HepG2 (cell line): ENCODE measurements at regions not wholly inside any gene's neighbourhood (a gene's known extent, or its start where the extent isn't known, plus 50 kb on each side); places are given as distances from the start of the nearest gene placed in this dataset.

Experiments used
- ATAC-seq: fragments of 200-7000 bp; cut with Tn5 transposase; 3 replicates; pipeline ENCODE4 v1.9.1; 2020; ENCODE audit warnings: mild to moderate bottlenecking, moderate library complexity
- BruUV-seq: library from RNA; stranded (reverse); fragments of 400-500 nt; replicated peaks from 2 replicates; lab custom pipeline; 2021; lab: Mats Ljungman, UMichigan
- CTCF ChIA-PET: fragments of 300-600 bp; formaldehyde crosslinking; extraction: SDS; loops from one replicate; lab custom pipeline; 2021; ENCODE audit warnings: low total read pairs, inconsistent platforms, low intra/inter-chr PET ratio; lab: Yijun Ruan, JAX
- POLR2A ChIA-PET: fragments of 350-600 bp; sonication (Branson Sonifier 250); formaldehyde crosslinking; loops from one replicate; lab custom pipeline; 2020; ENCODE audit warnings: antibody characterized with exemption, inconsistent platforms; lab: Yijun Ruan, JAX
- DNase-seq: peaks from one replicate; pipeline ENCODE4 v3.0.0-alpha.2; 2015; ENCODE audit warnings: low spot score
- FAIRE-seq: peaks from 3 replicates; lab custom pipeline; 2011; peaks lifted over from hg19 to GRCh38; lab: Jason Lieb, UNC
- H2AFZ ChIP-seq: one replicate; pipeline ENCODE4 v1.6.1; 2011; ENCODE audit warnings: low read length, inconsistent platforms
- H3K27ac ChIP-seq: fragments of 300-600 bp; 3 replicates; pipeline ENCODE4 v1.8.0; 2011; ENCODE audit warnings: mixed run types, mild to moderate bottlenecking, mixed read lengths, low read length, inconsistent platforms; ENCODE audit not compliant: insufficient read depth; ENCODE audit errors: extremely low read length
- H3K27me3 ChIP-seq, 2 experiments: fragments of 200-600 bp in 1 of 2; 2 replicates in 1 of 2; 3 replicates in 1 of 2; pipeline versions ENCODE4 v1.6.0 to v1.8.0; 2011; ENCODE audit warnings: low read length in 2 of 2, mild to moderate bottlenecking in 2 of 2, moderate library complexity in 2 of 2, inconsistent platforms in 1 of 2; ENCODE audit not compliant: insufficient read depth in 2 of 2, control insufficient read depth in 1 of 2
- H3K36me3 ChIP-seq, 2 experiments: fragments of 200-600 bp in 1 of 2; replicated peaks in 1 of 2; 2 replicates in 1 of 2; 3 replicates in 1 of 2; pipeline versions ENCODE4 v1.5.1 to v1.8.0; 2011; ENCODE audit warnings: low read length in 2 of 2, inconsistent platforms in 1 of 2; ENCODE audit not compliant: insufficient read depth in 2 of 2, control insufficient read depth in 1 of 2
- H3K4me1 ChIP-seq: 2 replicates; pipeline ENCODE4 v1.5.1; 2012; ENCODE audit warnings: low read length, inconsistent platforms; ENCODE audit not compliant: insufficient read depth
- H3K4me2 ChIP-seq: 2 replicates; pipeline ENCODE4 v1.6.0; 2011; ENCODE audit warnings: low read depth, low read length, inconsistent platforms
- H3K4me3 ChIP-seq, 3 experiments: fragments of 200-600 bp in 1 of 3; sonication (generic), shearing (Covaris generic) in 1 of 3; replicated peaks in 1 of 3; 2 replicates each; pipeline ENCODE4 v1.5.1; 2011 to 2016; ENCODE audit warnings: low read length in 3 of 3, inconsistent platforms in 2 of 3, low read depth in 2 of 3, mild to moderate bottlenecking in 2 of 3, control low read depth in 1 of 3, mixed read lengths in 1 of 3; ENCODE audit not compliant: insufficient read depth in 1 of 3
- H3K79me2 ChIP-seq: one replicate; pipeline ENCODE4 v1.6.1; 2011; ENCODE audit warnings: low read length, inconsistent platforms; ENCODE audit not compliant: insufficient read depth
- H3K9ac ChIP-seq: 2 replicates; pipeline ENCODE4 v1.6.0; 2011; ENCODE audit warnings: mild to moderate bottlenecking, low read depth, low read length, inconsistent platforms; ENCODE audit not compliant: insufficient read depth
- H3K9me3 ChIP-seq: 2 replicates; pipeline ENCODE4 v1.5.1; 2012; ENCODE audit warnings: mild to moderate bottlenecking, low read length
- H4K20me1 ChIP-seq: 2 replicates; pipeline ENCODE4 v1.6.0; 2011; ENCODE audit warnings: inconsistent platforms, mild to moderate bottlenecking, low read length, moderate library complexity; ENCODE audit not compliant: insufficient read depth
- ASH2L ChIP-seq: fragments of 300-600, 200-600 bp; sonication (generic); IDR thresholded peaks from 2 replicates; pipeline ENCODE4 v1.7.0; 2017; ENCODE audit warnings: low read depth, mild to moderate bottlenecking, moderate library complexity, mixed read lengths, low read length; ENCODE audit not compliant: insufficient read length
- ELF1 ChIP-seq: sonication (generic); formaldehyde crosslinking; IDR thresholded peaks from 2 replicates; pipeline ENCODE4 v1.4.0; 2020; ENCODE audit warnings: missing genetic modification reagents
- HMG20A ChIP-seq: IDR thresholded peaks from 2 replicates; pipeline ENCODE4 v1.6.1; 2016; ENCODE audit warnings: borderline replicate concordance
- NFIC ChIP-seq: IDR thresholded peaks from 2 replicates; pipeline ENCODE4 v1.6.1; 2012; ENCODE audit warnings: mild to moderate bottlenecking, low read length, inconsistent platforms
- SIN3A ChIP-seq: IDR thresholded peaks from 2 replicates; pipeline ENCODE4 v1.6.1; 2011; ENCODE audit warnings: low read depth, mild to moderate bottlenecking, control low read depth, low read length, borderline replicate concordance
- ZNF234 ChIP-seq: sonication (generic); formaldehyde crosslinking; conservative IDR thresholded peaks from 2 replicates; pipeline ENCODE4 v1.5.1; 2020; ENCODE audit warnings: mild to moderate bottlenecking, missing genetic modification reagents
- ZNF574 ChIP-seq: sonication (generic); formaldehyde crosslinking; IDR thresholded peaks from 2 replicates; pipeline ENCODE4 v1.4.0; 2020; ENCODE audit warnings: missing genetic modification reagents
- ZNF577 ChIP-seq: sonication (generic); formaldehyde crosslinking; IDR thresholded peaks from 2 replicates; pipeline ENCODE4 v1.4.0; 2020; ENCODE audit warnings: mild to moderate bottlenecking, low read depth, missing genetic modification reagents, borderline replicate concordance
- ZNF816 ChIP-seq: sonication (generic); formaldehyde crosslinking; IDR thresholded peaks from 2 replicates; pipeline ENCODE4 v1.8.0; 2022; ENCODE audit warnings: missing genetic modification reagents, mild to moderate bottlenecking, borderline replicate concordance
- WGBS: methylation state at CpG from one replicate; pipeline ENCODE4 v1.1.6; 2017; ENCODE audit warnings: low lambda C conversion rate; 5-methylcytosine and 5-hydroxymethylcytosine counted together
- in situ Hi-C: cut with HindIII; loops from 2 replicates; pipeline ENCODE4 v1.10.0; 2017; ENCODE audit warnings: low pct_unique_long_range_greater_than_20kb; ENCODE audit not compliant: extremely low pct_ligation_motif_present
- intact Hi-C: fragments of 100-400 bp; cut with micrococcal nuclease; formaldehyde crosslinking; loops from one replicate; pipeline ENCODE4 v1.10.0; 2022; ENCODE audit not compliant: unreplicated experiment

DNA sequence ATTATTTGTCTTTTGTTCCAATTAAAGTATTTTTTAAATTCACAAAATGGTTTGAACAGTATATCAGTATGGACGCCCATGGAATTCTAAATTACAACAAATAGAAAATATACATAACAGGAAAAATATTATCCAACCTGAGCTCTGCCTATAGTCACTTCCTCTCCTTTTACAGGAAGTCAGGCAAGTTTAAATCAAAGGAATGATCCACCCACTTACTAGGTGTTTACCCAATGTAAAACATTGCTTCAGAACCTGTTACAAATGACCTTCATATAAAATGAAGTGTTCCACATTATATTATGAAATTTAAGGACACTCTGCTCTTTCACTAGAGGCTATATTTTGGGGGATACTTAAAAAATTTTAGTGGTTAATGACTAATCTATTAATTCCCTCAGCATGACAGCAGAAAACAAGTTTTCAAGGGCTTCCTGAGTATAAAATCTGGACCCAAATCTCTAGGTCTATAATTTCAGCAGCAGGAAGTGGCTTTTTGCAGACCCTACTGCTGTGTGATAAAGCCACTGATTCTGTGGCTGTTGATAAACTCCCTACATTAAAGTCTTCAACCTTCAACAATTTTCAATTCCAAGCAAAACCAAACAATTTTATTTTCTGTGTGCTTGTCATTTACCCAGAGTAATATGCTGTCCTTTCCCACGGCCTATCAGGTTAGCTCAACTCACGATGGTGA, 722.6 kb downstream of the GATA3 start:
- H3K36me3 ChIP-seq = no peaks in the 10 kb centered on the region
- in situ Hi-C loops = no loop called here
- intact Hi-C loops = no loop called here
- no peak overlapping the region for H3K9ac ChIP-seq
- H3K27ac ChIP-seq = no peak overlapping the region
- ChIA-PET CTCF (no interaction called here), POLR2A (no interaction called here)
- peaks cover 44% of the 10 kb centered on the region for H3K9me3 ChIP-seq
- DNase-seq (no peak), FAIRE-seq (no peak), ATAC-seq (no peak)
- WGBS = 1% methylated on average over 3 of the region's 3 CpGs
- H2AFZ ChIP-seq = no peak overlapping the region
- H4K20me1 ChIP-seq = no peaks in the 10 kb centered on the region
- no TSS peak for BruUV-seq
- H3K27me3 ChIP-seq = no peaks in the 10 kb centered on the region; a peak in 1 of 5 replicates
- H3K79me2 ChIP-seq = no peaks in the 10 kb centered on the region
- TF ChIP-seq SIN3A (no peak), ZNF816 (CRISPR knock-in tag) (no peak), ZNF574 (CRISPR knock-in tag) (no peak), ZNF234 (CRISPR knock-in tag) (no peak), NFIC (no peak), ELF1 (CRISPR knock-in tag) (no peak), HMG20A (CRISPR knock-in tag) (no peak), ASH2L (no peak), ZNF577 (no peak)
- no peaks in the 10 kb centered on the region for H3K4me1 ChIP-seq
- no peak overlapping the region for H3K4me2 ChIP-seq
- no peak overlapping the region for H3K4me3 ChIP-seq
